ENCODE measurements at regions not wholly inside any gene's neighbourhood (a gene's known extent, or its start where the extent isn't known, plus 50 kb on each side); places are given as distances from the start of the nearest gene placed in this dataset.
A peak's percentile ranks its signal among the peaks of the same experiment; 100 is the strongest.
"Not testable (repeated sequence)": the region's sequence is repeated elsewhere in the genome, so short reads cannot be mapped to it uniquely, and the experiment has no call there.

GRCh38 chr11:46210133-46210636, 67.3 kb upstream of the CREB3L1 start:
- Mint-ChIP-seq H3K4me3 (ENCODE audit: unreplicated experiment) (no peak overlapping the region), H3K27ac (ENCODE audit: low read depth, unreplicated experiment) (no peak overlapping the region), H3K36me3 (ENCODE audit: insufficient read depth, unreplicated experiment) (peaks cover 4% of the 10 kb centered on the region), H3K9me3 (ENCODE audit: unreplicated experiment) (no peaks in the 10 kb centered on the region), H3K4me1 (ENCODE audit: insufficient read depth, unreplicated experiment) (peaks cover 12% of the 10 kb centered on the region), H3K27me3 (ENCODE audit: insufficient read depth, unreplicated experiment) (no peaks in the 10 kb centered on the region)
- BruUV-seq (replicated peaks), result no TSS peak
- ChIA-PET POLR2A (interaction anchor here (0.6 to 1.5 kb wide), 5 partner anchors 13 to 51 kb away, joined by 3 to 5 read pairs (median 4); no protein-coding TSS in a partner anchor), CTCF (interaction anchor here (1.0 kb wide), 1 partner anchor 29 kb away, joined by 4 read pairs; no protein-coding TSS in a partner anchor)
- intact Hi-C loops (cut with micrococcal nuclease), result no loop called here
- DNase-seq (ENCODE audit: unreplicated experiment), result peak; percentile 94
- TF ChIP-seq CTCF (IDR thresholded peaks at IDR 0.05; ENCODE audit: unreplicated experiment), result no peak

- H3K27me3 Mint-ChIP-seq (ENCODE audit: insufficient read depth, unreplicated experiment); H3K9me3 Mint-ChIP-seq (ENCODE audit: unreplicated experiment); H3K27ac Mint-ChIP-seq (ENCODE audit: low read depth, unreplicated experiment); CTCF ChIA-PET; H3K36me3 Mint-ChIP-seq (ENCODE audit: insufficient read depth, unreplicated experiment); H3K4me3 Mint-ChIP-seq (ENCODE audit: unreplicated experiment); DNase-seq (ENCODE audit: unreplicated experiment); intact Hi-C loops (cut with micrococcal nuclease); BruUV-seq (replicated peaks): not testable (repeated sequence)
- POLR2A ChIA-PET, result interaction anchor here (0.9 to 1.5 kb wide), 4 partner anchors 14 to 50 kb away, joined by 3 to 5 read pairs (median 4); no protein-coding TSS in a partner anchor
- H3K4me1 Mint-ChIP-seq (ENCODE audit: insufficient read depth, unreplicated experiment), result peaks cover 12% of the 10 kb centered on the region
These were observed 67.8 kb upstream of the CREB3L1 start for GRCh38 chr11:46209624-46210023.

- Mint-ChIP-seq H3K4me1 (ENCODE audit: insufficient read depth, unreplicated experiment) (peaks cover 15% of the 10 kb centered on the region), H3K36me3 (ENCODE audit: insufficient read depth, unreplicated experiment) (peaks cover 4% of the 10 kb centered on the region), H3K4me3 (ENCODE audit: unreplicated experiment) (no peak overlapping the region), H3K9me3 (ENCODE audit: unreplicated experiment) (no peaks in the 10 kb centered on the region), H3K27ac (ENCODE audit: low read depth, unreplicated experiment) (no peak overlapping the region), H3K27me3 (ENCODE audit: insufficient read depth, unreplicated experiment) (no peaks in the 10 kb centered on the region)
- no peak for TF ChIP-seq CTCF (IDR thresholded peaks at IDR 0.05; ENCODE audit: unreplicated experiment)
- POLR2A ChIA-PET, result interaction anchor here (0.6 to 1.5 kb wide), 3 partner anchors 15 to 391 kb away, joined by 3 to 5 read pairs (median 4); no protein-coding TSS in a partner anchor
- no TSS peak for BruUV-seq (replicated peaks)
- DNase-seq (ENCODE audit: unreplicated experiment), result no peak
- CTCF ChIA-PET, result no interaction called here
- intact Hi-C loops (cut with micrococcal nuclease), result no loop called here
These were observed 68.7 kb upstream of the CREB3L1 start for GRCh38 chr11:46208803-46209202.

GRCh38 chr11:46207270-46207669, 70.2 kb upstream of the CREB3L1 start:
- intact Hi-C loops (cut with micrococcal nuclease), result no loop called here
- Mint-ChIP-seq H3K27me3 (ENCODE audit: insufficient read depth, unreplicated experiment) (no peaks in the 10 kb centered on the region), H3K9me3 (ENCODE audit: unreplicated experiment) (no peaks in the 10 kb centered on the region), H3K36me3 (ENCODE audit: insufficient read depth, unreplicated experiment) (peaks cover 4% of the 10 kb centered on the region), H3K4me3 (ENCODE audit: unreplicated experiment) (no peak overlapping the region), H3K27ac (ENCODE audit: low read depth, unreplicated experiment) (no peak overlapping the region), H3K4me1 (ENCODE audit: insufficient read depth, unreplicated experiment) (peaks cover 22% of the 10 kb centered on the region)
- CTCF ChIA-PET, result no interaction called here
- POLR2A ChIA-PET, result no interaction called here
- no TSS peak for BruUV-seq (replicated peaks)
- no peak for DNase-seq (ENCODE audit: unreplicated experiment)
- TF ChIP-seq CTCF (IDR thresholded peaks at IDR 0.05; ENCODE audit: unreplicated experiment), result no peak

GRCh38 chr11:46204415-46204814, 73.0 kb upstream of the CREB3L1 start:
- CTCF ChIA-PET; H3K9me3 Mint-ChIP-seq (ENCODE audit: unreplicated experiment); H3K4me3 Mint-ChIP-seq (ENCODE audit: unreplicated experiment); H3K27me3 Mint-ChIP-seq (ENCODE audit: insufficient read depth, unreplicated experiment); DNase-seq (ENCODE audit: unreplicated experiment); H3K36me3 Mint-ChIP-seq (ENCODE audit: insufficient read depth, unreplicated experiment); POLR2A ChIA-PET; intact Hi-C loops (cut with micrococcal nuclease); H3K27ac Mint-ChIP-seq (ENCODE audit: low read depth, unreplicated experiment); BruUV-seq (replicated peaks): not testable (repeated sequence)
- H3K4me1 Mint-ChIP-seq (ENCODE audit: insufficient read depth, unreplicated experiment), result peaks cover 17% of the 10 kb centered on the region

Data from MCF 10A (cell line).